ENCODE measurements at regions not wholly inside any gene's neighbourhood (a gene's known extent, or its start where the extent isn't known, plus 50 kb on each side); places are given as distances from the start of the nearest gene placed in this dataset.

- no peak for DNase-seq
Observed at GRCh38 chr17:70752966-70753467, 583.7 kb downstream of the KCNJ2 start.

- no peak for DNase-seq
Observed at GRCh38 chr17:70763018-70763417, 593.7 kb downstream of the KCNJ2 start.

GRCh38 chr17:70767102-70767701, 597.9 kb downstream of the KCNJ2 start:
- no peak for DNase-seq

GRCh38 chr17:70769956-70770355, 600.6 kb downstream of the KCNJ2 start:
- DNase-seq = no peak

- no peak for DNase-seq
Observed at GRCh38 chr17:70771804-70772386, 602.6 kb downstream of the KCNJ2 start.

- DNase-seq = no peak
Observed at GRCh38 chr17:70772761-70773160, 603.4 kb downstream of the KCNJ2 start.

GRCh38 chr17:70773258-70773657, 603.9 kb downstream of the KCNJ2 start:
- no peak for DNase-seq

GRCh38 chr17:70774339-70775117, 605.2 kb downstream of the KCNJ2 start:
- DNase-seq = no peak

GRCh38 chr17:70775679-70776078, 606.3 kb downstream of the KCNJ2 start:
- no peak for DNase-seq

GRCh38 chr17:70776441-70776840, 607.1 kb downstream of the KCNJ2 start:
- no peak for DNase-seq

- no peak for DNase-seq
Observed at GRCh38 chr17:70780031-70780430, 610.7 kb downstream of the KCNJ2 start.

- no peak for DNase-seq
Observed at GRCh38 chr17:70786081-70786480, 616.7 kb downstream of the KCNJ2 start.

- no peak for DNase-seq
Observed at GRCh38 chr17:70787721-70788300, 618.5 kb downstream of the KCNJ2 start.

GRCh38 chr17:70791748-70792443, 622.6 kb downstream of the KCNJ2 start:
- DNase-seq = no peak

- DNase-seq = no peak
Observed at GRCh38 chr17:70794738-70795137, 625.4 kb downstream of the KCNJ2 start.

GRCh38 chr17:70795620-70796019, 626.3 kb downstream of the KCNJ2 start:
- no peak for DNase-seq

GRCh38 chr17:70796757-70797156, 627.4 kb downstream of the KCNJ2 start:
- DNase-seq = no peak

GRCh38 chr17:70797166-70797565, 627.8 kb downstream of the KCNJ2 start:
- no peak for DNase-seq

GRCh38 chr17:70804161-70804560, 634.8 kb downstream of the KCNJ2 start:
- DNase-seq = no peak

GRCh38 chr17:70808596-70808995, 639.3 kb downstream of the KCNJ2 start:
- DNase-seq = no peak

- DNase-seq = no peak
Observed at GRCh38 chr17:70810609-70811008, 641.3 kb downstream of the KCNJ2 start.

GRCh38 chr17:70813355-70813930, 644.1 kb downstream of the KCNJ2 start:
- no peak for DNase-seq

- DNase-seq = no peak
Observed at GRCh38 chr17:70819183-70819582, 649.9 kb downstream of the KCNJ2 start.
